Kidney epithelial cell (primary cell): ENCODE measurements at regions not wholly inside any gene's neighbourhood (a gene's known extent, or its start where the extent isn't known, plus 50 kb on each side); places are given as distances from the start of the nearest gene placed in this dataset.

ENCODE experiments used
- DNase-seq: peaks from one replicate; pipeline ENCODE4 v3.0.0-alpha.2; 2010; ENCODE audit warnings: low read depth
- H3K27me3 ChIP-seq: 2 replicates; pipeline ENCODE4 v1.6.0; 2011; ENCODE audit warnings: low read length; ENCODE audit not compliant: control insufficient read depth, insufficient read depth
- H3K36me3 ChIP-seq: 2 replicates; pipeline ENCODE4 v1.5.1; 2011; ENCODE audit warnings: low read length; ENCODE audit not compliant: control insufficient read depth, insufficient read depth
- H3K4me3 ChIP-seq: 2 replicates; pipeline ENCODE4 v1.5.1; 2011; ENCODE audit warnings: low read depth, mild to moderate bottlenecking, control low read depth, low read length
- CTCF ChIP-seq: IDR thresholded peaks from 2 replicates; pipeline ENCODE4 v1.5.1; 2011; ENCODE audit warnings: mild to moderate bottlenecking, moderate library complexity, low read length, control low read depth, inconsistent platforms; ENCODE audit not compliant: insufficient read depth, poor library complexity, severe bottlenecking

DNA sequence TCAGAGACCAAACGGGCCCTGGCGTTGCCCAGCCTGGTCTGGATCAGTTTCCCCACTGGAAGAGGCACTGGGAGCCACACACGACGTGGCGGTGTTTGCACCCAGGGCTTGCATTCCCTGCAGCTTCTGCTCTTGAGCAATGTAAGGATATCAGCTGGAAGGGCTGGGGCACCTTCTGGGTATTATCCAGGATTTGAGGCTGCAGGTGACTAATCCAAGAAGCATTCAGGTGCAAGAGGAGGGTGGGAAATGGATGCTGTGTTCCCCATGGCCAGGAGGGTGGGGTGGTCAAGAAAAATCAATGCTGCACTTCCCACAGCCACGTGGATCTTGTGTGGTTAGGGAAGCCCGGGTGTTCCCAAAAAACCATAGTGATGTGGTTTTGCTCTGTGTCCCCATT, 430.9 kb downstream of the IRX2 start:
- no peak for DNase-seq
- Histone ChIP-seq H3K4me3 (no peak overlapping the region), H3K36me3 (no peaks in the 10 kb centered on the region), H3K27me3 (no peaks in the 10 kb centered on the region)
- TF ChIP-seq CTCF, result no peak

DNA sequence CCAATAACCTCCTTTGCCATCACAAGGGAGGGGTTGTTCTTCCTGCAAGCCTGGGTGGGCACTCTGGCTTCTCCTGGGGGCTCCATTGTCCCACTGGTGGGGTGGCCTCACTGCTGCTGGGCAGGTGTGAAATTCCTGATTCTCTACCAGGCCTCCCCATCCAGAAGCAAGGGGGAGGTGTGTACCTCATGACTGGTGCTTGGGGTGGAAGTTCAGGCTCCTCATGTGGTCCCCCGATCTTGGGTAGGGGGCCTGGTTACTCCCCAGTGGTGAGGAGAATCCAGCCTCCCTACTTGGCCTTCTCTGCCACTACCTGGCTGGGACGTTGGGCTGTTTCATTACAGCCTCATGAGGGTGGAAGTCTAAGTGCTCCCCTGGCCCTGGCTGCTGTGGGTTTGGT, 433.9 kb downstream of the IRX2 start:
- no peak for DNase-seq
- Histone ChIP-seq H3K27me3 (no peaks in the 10 kb centered on the region), H3K4me3 (no peak overlapping the region), H3K36me3 (no peaks in the 10 kb centered on the region)
- TF ChIP-seq CTCF, result no peak

DNA sequence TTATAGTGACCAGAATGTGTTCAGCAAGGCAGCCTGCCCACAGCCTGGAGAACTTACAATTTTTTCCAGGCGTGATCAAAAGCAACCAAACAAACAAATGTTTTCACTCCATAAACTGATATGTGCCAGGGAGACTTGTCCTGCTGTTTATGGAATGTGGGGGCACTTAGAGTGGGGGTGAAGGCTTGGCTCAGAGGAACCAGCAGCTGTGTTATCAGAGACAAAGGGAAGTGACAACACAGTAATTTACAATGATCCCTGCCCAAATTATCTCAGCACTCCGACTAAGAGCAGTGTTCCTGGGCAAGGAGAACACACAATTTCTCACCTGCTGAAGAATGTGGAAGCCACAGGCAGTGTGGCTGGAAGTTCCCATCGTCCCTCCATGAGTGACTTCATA, 429.1 kb upstream of the IRX4 start:
- TF ChIP-seq CTCF, result no peak

DNA sequence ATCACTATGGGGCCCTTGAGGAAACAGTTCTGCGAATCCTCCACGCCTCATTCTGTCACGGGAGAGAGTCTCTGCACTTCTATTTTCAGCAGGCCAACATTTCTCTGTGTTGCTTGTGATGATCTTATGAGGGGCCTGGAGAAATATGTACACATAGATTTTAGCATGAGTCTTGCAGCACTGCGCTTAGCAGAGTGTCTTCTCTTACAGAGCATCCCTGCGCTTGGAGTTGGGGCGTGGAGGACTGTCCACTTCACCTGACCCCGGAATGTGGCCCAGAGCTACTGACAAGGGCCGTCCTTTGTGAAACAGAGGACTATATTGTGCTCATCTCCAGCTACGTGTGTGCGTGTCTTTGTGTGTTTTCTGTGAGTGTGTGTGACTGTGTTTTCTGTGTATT, 428.2 kb upstream of the IRX4 start:
- DNase-seq, result no peak
- Histone ChIP-seq H3K36me3 (no peaks in the 10 kb centered on the region), H3K27me3 (no peaks in the 10 kb centered on the region), H3K4me3 (no peak overlapping the region)
- no peak for TF ChIP-seq CTCF

More for the DNA sequence above, 429.1 kb upstream of the IRX4 start:
- Histone ChIP-seq H3K36me3 (no peaks in the 10 kb centered on the region), H3K27me3 (no peaks in the 10 kb centered on the region), H3K4me3 (no peak overlapping the region)
- DNase-seq, result no peak

GRCh38 chr5:2307631-2308030, 424.9 kb upstream of the IRX4 start:
- H3K4me3 ChIP-seq, result no peak overlapping the region
- TF ChIP-seq CTCF, result no peak
- no peak for DNase-seq
- H3K36me3 ChIP-seq, result no peaks in the 10 kb centered on the region
- no peaks in the 10 kb centered on the region for H3K27me3 ChIP-seq

GRCh38 chr5:2306711-2307110, 424.0 kb upstream of the IRX4 start:
- Histone ChIP-seq H3K4me3 (no peak overlapping the region), H3K36me3 (no peaks in the 10 kb centered on the region), H3K27me3 (no peaks in the 10 kb centered on the region)
- no peak for TF ChIP-seq CTCF
- DNase-seq, result no peak
